HG03575 (cell line): ENCODE measurements at regions not wholly inside any gene's neighbourhood (a gene's known extent, or its start where the extent isn't known, plus 50 kb on each side); places are given as distances from the start of the nearest gene placed in this dataset.

Source experiments
- ATAC-seq: cut with Tn5 transposase; IDR thresholded peaks from one replicate; pipeline ENCODE4 v1.9.1; 2021; ENCODE audit not compliant: unreplicated experiment, insufficient number of reproducible peaks, low FRiP score; ENCODE audit errors: extremely low read depth

DNA sequence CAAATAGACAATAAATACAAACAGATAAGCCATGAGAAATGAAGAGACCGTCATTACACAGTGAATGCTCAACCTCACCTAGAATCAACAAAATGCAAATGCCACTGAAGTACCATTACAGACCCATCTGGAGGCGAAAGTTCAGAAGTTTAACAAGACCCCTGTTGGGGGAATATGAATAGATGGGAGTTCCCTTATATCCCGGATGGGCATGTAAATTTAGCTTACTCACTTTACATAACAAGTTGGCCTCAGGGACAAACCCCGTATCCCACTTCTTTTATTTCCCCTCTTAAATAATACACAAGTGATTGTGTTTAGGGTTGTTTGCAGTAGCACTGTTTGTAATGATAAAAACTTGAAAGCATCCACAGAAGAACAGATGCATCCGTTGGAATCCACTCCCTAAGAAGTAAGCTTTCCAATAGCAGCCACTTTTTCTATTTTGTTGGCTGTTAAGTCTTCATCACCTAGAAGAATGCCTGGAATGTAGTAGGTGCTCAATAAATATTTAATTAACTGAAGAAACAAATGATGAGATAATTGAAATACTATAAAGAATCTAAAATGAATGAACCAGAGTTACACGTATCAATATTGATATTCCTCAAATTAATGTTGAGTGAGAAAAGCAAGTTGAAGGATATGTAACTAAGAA, 1076.3 kb upstream of the TENM3 start:
- ATAC-seq, result no peak

DNA sequence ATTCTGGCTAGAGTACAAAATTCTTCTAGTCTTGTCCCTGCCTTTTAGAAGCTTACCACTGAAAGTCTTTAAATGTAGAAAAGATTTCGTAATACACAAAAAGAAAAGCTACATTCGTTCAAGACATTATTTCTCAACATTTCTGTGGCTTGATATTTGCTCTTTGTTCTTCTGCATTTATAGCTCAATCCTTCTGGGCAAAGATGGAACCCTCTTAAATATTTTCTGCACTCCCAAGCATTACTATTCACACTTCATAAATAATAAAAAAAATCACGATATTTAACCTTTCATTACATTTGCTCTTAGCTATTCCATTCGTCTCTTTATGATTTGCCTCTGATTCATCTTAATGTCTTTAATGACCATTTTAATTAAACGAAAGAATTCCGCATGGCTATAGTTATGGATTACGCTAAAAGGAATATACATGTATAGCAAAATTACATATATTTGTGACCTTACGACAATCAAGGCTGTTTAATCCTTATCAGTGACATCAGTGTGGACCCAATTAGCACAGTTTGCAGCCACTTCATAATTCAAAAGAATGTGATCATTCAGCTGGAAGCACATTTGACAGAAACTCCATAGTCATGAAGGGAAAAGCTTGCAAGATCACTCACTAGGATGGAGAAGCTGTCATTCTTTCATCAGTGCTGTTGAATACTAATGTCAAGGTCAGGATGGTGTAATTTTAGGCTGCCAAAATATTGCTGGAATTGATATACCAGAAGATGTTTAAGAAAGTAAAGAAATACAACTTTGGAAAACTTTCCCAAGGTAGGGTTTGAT, 1075.0 kb upstream of the TENM3 start:
- ATAC-seq, result no peak

DNA sequence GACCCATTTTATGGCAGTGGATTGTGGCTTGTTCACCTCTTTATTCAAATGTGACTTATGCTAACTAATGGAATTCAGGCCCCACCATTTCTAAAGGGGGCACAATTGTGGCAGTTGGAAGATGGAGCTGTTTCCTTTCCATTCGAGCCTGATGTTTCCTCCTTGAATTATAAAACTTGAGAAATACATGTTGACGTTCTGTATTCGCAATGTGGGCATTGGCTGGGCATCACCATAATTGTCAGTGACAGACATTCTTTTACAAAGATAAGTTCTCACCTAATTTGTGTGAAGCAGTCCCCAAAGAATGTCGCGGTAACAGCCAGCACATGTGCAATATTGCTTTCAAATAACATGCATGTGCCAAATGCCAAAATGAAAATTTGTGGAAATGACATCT, 1070.2 kb upstream of the TENM3 start:
- no peak for ATAC-seq

DNA sequence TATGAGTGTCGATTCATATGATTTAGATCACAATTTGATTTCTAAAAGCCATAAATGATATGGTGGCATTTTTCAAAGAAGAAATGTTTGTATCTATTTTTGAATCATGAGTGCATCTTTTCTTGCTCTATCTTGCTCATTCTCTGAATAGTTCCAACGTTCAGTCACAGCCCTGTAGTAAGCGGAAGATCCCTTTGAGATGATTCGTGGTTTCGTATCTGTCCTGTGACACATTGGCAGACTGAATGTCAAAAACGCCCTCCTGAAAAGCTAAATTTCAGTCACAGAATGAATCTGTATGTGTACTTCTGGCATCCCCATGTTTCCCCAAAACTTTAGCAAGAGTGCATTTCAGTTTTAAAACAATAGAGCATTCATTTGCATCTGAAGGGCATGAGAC, 1066.9 kb upstream of the TENM3 start:
- ATAC-seq, result no peak

DNA sequence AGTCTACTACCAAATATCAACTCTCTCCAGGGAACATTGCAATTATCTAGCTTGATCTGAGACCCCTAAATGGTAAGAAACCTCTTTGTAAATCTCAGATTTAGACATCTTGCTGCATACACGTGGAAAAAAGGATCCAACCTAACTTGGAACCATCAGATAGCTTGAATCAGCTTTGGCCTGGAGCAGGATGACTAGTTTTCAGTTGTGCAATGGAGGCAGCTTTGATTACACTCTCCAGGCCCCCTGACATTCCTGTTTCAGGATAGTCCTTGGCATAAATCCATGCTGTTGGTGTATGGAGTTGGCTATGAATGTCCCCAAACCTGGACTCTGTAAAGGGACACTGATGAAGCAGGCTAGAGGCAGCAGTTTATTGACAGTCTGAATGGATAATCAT, 1061.9 kb upstream of the TENM3 start:
- ATAC-seq, result no peak

DNA sequence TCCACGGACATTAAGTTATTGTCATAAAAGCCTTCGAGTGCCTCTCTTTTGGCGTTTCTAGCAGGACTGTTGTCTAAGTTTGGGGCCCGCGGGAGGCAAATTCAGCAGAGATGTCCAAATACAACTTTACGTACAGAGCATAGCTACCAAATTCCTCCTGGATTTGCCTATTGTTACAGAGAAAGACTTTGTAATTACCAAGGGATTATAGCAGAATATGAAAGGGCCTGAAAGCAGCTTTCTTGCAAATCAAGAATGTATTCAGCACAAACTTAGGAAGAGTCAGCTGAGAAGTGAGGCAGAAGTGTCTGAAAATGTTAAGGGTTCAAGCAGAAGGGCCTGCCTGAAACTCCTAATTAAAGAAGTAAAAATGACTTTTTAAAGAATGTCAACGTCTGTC, 1053.5 kb upstream of the TENM3 start:
- no peak for ATAC-seq

DNA sequence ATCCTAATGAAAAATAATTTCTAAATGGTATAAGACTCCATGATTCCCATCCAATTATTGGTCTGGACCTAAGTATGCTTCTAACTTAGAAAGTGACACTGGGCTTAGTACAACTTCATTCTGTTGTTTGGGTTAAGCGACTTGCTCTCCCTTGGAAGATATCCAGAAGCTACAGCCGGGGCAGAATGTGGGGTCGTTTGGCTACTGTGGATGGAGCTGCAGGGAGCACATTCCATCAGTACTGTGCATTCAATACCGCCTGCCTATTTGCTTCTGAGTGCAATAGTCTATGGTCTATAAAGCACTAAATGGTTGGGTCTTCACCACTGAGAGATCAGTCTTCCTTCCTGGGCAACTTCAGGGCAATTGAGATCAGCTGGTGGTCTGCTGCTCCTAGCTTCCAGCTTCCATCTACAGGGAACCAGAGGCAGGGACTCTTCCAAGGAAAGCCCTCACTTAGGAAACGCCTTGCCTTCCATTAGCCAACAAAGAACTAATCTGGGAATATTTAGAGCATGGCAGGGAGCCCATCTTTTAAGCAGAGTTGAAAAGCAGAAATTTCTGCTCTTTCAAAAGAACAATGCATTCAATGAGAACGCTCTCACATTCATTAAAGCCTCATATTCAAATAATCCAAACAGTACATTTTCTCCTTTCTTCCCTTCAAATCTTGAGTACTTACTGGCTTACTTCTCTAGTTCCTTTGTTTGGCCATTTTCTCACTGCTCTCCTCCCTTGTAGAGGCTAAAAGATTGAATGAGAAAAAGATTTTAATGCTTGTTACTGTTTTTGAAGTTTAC, 1049.9 kb upstream of the TENM3 start:
- ATAC-seq, result no peak

DNA sequence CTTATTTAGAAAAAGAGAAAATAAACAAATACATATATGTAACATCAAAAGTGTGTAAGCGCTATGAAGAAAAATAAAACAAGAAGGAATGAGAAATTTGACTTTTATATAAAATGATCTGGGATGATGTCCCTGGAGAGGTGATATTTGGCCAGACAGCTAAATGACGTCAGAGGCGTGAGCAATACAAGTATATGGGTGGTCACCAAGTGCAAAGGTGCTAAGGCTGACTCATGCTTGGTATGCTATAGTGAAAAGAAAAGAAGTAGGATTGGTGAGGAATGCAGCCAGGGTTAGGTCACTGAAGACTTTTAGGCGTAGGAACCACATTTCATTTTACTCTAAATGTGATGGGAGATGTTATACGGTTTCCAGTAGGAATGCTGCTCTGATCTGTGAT, 1049.1 kb upstream of the TENM3 start:
- ATAC-seq, result no peak

DNA sequence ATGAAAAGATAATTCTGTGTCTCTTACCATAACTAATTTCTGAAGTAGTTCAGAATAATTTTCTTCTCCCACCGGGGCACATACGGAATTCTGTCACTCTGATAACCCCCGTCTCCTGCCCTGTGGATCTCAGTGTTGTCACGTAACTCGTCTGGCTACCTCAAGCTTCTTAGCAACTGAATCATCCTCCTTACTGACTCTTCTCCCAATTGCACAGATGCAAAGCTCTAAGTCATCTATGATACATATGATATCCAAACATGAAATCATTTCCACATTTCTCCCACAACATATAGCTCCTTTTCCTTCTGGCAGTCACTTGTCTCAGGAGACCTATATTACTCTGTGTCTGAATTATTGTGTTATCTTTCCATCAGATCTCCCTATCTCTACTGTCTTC, 1043.1 kb upstream of the TENM3 start:
- no peak for ATAC-seq

DNA sequence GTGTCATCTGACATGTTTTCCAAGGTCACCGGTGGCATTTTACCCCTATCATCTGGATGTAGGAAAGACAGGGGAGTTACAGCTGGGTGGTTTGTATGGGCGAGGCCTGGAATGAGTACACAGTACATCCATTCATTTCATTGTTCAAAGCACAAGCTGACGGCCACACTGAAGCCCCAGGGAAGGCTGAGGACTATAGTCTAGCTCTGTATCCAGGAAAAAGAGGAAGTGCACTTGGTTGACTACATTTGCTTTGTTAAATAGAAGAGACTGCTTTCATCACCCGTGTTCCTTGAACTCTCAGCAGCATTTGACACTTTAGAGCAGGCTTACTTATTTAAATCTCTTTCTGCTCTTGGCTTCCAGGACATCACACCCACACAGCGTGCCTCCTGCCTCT, 1041.0 kb upstream of the TENM3 start:
- no peak for ATAC-seq

DNA sequence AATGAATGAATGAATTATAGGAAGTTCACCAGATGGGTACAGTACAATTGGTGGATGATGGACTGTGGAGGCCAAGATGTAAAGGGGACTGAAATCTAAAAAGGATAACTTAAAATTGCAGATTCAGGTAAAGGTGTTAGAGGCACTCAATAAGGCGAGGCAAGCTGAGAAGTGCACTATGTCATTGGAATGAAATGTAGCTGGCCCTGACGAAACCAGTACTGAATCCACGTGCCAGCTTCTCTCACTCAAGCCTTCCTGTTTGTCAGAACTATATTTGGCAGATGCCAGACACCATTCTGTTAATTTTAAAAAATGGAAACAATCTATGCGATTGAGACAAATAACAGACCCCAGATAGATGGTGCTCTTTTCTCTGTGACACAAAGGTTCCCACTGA, 1039.1 kb upstream of the TENM3 start:
- no peak for ATAC-seq

DNA sequence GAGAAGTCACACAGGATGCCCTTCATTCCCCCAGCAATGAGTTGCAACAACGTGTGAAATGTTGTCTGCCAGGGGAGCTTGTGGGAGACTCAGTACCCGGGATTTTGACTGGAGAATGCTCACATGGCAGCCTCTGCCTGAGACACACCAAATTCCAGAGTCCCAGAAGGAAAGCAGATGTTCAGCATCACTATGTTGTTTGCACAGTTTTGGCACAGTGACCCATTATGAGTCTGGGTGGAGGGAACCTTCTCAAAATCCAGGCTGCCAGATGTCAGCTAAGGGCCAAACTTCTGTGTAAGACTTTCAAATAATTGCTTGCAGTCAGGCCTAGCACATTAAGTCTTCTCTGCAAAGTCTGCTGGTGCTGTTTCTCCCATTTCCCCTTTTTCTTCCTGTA, 1029.7 kb upstream of the TENM3 start:
- no peak for ATAC-seq

DNA sequence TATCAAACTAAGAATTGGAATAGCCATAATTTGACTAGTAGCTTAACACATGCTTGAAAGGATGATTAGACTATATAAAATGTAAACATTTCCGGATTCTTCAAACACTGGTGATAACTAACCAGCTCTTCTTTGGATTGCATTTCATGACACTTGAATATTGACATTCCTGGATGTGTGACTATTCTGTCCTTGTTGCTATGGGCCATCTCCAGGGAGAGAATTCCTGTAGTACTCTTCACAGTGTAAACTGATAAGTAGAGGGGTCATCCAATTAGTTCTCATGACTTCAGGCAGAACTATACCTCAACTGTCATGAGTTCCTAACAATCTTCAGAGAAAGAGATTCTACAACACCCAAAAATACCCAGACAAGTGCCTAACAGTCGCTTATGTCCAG, 1026.7 kb upstream of the TENM3 start:
- ATAC-seq, result no peak

DNA sequence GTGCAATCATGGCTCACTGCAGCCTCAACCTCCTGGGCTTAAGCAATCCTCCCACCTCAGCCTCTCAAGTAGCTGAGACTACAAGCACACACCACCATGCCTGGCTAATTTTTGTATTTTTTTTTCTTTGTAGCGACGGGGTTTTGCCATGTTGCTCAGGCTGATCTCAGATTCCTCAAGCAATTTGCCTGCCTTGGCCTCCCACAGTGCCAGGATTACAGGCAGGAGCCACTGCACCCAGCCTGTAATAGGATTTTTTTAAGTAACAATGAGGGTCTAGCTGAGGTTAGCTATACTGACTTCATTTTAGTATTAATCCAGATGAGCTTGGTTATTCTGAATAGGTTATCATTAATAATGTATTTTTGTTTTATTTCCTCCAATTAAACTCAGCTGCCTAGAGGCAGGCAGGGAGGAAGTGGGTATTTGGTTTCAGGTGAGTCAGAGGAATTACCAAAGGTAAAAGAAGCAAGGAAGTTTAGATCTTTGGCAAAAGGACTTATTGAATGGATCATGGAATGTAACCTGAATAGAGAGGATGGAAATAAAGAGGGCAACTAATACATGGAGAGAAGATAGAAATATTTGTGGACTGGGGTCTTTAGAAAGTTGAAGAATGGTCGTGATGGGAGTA, 1023.3 kb upstream of the TENM3 start:
- no peak for ATAC-seq

DNA sequence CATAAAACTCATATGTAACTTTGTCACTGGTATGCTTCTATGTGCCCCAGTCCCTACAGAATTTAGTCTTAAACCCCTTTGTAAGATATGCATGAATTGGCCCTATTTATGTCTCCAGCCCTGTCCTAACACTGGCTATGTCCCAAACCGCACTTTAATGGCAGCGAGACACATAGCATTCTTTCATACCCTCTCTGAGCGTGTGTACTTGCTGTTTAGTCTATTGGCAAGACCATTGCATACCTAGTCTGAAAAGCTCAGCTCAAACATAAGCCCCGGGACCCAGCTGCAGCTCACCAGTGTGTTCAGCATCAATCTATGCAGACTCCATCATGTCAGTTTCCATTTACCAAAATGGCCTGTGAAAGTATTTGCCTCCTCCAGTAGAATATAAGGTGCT, 1018.4 kb upstream of the TENM3 start:
- no peak for ATAC-seq

DNA sequence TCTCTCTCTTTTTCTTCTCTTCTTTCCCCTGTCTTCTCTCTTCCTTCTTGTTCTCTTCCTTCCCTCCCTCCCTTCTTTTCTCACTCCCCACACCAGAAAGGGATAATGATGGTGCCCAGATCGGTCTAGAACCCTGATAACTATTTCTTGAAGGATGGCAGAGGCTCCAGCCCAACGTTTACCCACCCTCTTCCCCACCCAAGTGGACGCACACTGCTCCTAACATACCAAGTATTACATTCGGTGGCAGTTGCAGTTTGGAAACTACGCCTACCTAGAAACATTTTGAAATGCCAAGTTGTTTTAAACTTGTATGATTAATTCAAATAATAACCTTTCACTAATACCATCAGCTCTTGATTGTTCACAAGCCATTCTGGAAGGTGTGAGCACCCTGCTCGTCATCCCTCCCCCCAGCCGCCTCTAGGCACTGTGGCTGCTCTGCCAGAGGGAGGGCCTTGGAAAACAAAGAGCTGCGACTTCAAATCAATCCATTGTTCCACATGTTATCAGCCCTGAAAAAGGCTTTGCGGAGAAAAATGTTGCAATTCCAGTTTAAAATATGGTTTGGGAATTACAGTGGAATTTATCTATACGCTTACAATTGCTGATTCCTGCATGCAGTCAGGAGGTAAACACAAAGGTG, 1017.5 kb upstream of the TENM3 start:
- no peak for ATAC-seq

DNA sequence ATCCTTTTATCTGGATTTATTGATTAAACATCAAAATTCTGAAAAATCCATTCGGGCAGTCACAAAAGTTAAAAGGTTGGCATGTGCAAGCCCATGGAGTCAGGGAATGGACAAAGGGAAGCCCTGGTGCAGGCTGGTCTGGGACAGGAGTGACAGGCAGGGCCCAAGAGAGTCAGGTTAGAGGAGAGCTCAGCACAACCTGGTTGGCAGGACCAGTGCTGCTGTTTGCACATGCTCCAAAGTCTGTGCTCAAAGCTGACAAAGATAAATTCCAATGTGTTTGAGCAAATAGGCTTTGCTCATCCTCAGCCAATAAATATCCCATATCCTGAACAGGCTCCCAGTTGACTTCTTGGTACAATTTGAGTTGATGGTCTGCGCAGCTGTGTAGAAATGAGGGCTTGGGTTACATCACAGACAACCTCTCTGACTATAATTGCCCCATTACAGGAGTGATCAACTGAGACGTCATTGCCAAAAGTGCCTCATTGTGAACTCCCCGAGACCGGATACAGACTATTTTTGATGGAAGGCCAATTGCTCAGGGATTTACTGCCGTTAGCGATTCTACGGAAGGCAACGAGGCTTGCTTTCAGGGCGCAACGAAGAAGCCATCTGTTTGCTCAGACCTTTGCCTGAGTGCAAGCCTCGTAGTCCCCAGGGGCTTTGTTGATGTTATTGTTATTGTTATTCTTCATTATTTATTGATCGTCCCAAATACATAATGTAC, 1008.1 kb upstream of the TENM3 start:
- ATAC-seq, result no peak

DNA sequence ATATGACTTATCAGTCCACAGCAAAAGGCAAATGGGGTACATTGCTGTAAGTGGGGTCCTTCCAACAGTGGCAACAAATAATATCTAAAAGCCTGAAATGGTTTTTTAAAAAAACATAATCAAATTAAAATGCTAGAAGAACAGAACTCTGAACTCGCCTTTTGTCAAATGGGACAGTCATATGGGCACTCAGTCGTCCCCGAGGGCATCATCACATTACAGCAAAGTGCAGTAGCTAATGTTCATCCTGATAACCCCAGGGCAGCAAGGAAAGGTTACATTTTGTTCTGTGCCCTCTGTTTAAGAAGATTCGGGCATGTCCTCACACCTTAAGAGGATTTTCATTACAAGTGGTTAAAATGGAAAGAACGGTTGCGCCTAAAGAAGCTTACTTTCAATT, 997.9 kb upstream of the TENM3 start:
- ATAC-seq, result no peak

DNA sequence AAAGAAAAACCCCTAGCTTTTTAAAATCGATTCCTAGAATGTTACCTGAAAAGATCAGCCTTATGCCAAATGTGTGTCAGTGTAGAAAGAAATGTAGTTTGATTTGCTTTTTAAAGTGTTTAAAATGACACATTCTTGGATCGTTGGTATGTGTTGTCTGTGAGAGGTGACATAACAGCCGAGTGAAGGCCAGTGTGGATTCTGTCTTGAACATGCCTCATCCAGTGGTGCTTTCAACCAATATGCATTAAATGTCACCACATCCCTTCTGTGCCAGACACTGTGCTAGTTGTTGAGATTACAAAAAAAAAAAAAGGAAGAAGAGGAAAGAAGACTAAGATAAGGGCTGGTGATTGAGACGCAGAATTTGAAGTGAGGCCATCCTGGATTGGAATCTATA, 994.2 kb upstream of the TENM3 start:
- no peak for ATAC-seq
